ENCODE measurements at regions not wholly inside any gene's neighbourhood (a gene's known extent, or its start where the extent isn't known, plus 50 kb on each side); places are given as distances from the start of the nearest gene placed in this dataset.

DNA sequence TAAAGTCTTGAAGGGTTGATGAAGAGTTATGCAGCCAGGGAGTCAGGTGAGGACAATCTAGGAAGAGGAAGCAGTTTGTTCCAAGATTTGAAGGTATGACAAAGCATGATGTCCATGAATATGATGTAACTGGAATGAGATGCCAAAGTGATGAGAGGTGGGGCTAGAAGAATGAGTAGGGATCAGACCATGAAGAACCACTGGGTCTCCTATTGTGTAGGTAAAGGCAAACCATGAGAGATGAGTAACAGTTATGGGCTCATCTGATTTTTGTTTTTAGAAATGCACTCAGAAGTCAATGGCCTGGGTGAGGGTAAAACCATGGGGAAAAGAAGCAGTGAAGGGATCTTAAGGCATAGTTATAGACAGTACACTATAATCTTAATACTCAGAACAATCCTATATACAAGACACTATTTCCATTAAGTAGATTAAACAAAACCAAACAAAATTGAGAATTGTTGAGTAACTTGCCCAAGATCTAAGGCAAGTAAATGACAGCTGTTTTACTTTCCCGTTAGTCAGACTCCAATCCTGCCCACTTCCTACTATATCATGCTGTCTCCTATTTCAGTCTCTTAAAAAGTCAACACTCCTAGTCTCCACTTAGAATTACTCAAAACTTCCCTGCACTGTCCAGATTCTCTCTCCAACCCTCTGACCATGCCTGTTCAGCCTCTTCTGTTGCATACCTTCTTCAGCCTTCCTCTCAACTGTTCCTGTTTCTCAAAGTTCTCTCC, 393.8 kb upstream of the MEF2C start:
- Mint-ChIP-seq H3K27me3 (ENCODE audit: unreplicated experiment) (no peaks in the 10 kb centered on the region), H3K27ac (ENCODE audit: unreplicated experiment) (no peak overlapping the region), H3K9me3 (ENCODE audit: unreplicated experiment) (peaks cover 6% of the 10 kb centered on the region), H3K36me3 (ENCODE audit: unreplicated experiment) (no peaks in the 10 kb centered on the region), H3K4me3 (ENCODE audit: unreplicated experiment) (no peak overlapping the region), H3K4me1 (ENCODE audit: unreplicated experiment) (peaks cover 17% of the 10 kb centered on the region)
- TF ChIP-seq, protein P1, sequence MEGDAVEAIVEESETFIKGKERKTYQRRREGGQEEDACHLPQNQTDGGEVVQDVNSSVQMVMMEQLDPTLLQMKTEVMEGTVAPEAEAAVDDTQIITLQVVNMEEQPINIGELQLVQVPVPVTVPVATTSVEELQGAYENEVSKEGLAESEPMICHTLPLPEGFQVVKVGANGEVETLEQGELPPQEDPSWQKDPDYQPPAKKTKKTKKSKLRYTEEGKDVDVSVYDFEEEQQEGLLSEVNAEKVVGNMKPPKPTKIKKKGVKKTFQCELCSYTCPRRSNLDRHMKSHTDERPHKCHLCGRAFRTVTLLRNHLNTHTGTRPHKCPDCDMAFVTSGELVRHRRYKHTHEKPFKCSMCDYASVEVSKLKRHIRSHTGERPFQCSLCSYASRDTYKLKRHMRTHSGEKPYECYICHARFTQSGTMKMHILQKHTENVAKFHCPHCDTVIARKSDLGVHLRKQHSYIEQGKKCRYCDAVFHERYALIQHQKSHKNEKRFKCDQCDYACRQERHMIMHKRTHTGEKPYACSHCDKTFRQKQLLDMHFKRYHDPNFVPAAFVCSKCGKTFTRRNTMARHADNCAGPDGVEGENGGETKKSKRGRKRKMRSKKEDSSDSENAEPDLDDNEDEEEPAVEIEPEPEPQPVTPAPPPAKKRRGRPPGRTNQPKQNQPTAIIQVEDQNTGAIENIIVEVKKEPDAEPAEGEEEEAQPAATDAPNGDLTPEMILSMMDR (IDR thresholded peaks at IDR 0.05): no peak
- no peak for DNase-seq (ENCODE audit: extremely low spot score, unreplicated experiment)

DNA sequence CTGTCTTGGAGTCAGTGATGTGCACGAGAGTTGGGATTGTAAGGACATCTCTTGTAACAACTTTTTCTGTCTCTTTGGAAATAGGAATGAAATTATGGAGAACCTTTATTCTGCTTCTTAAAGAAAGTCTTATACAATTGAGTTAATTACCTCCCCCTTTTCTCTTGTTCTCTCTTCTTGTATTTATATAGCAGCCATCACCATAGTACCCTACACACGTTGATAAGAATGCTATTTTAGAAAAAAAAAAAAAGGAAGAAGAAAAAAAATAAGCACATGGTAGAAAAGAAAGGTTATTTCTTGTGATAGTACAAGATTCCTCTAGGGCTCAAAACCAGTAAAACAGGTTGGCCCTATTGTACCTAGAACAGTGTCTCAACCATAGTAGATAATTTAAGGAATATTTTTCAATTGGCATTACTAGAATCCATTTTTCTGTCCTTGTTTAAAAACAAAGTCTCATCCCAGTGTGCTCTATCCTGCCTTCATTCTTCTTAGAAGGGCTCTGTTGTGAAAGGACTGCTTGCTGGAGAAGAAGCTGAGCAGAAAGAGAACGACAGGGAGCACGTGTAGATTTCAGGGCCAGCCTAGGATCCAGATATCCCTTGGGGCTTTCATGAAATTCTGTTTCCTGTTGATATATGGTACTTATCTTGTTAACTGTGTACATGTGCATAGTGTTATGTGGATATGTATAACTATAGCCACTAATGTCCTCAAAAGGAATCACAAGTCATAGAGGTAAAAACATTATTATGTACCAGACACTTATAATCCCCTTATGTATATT, 392.3 kb upstream of the MEF2C start:
- DNase-seq (ENCODE audit: extremely low spot score, unreplicated experiment): no peak
- Mint-ChIP-seq H3K27me3 (ENCODE audit: unreplicated experiment) (no peaks in the 10 kb centered on the region), H3K4me1 (ENCODE audit: unreplicated experiment) (peaks cover 15% of the 10 kb centered on the region), H3K4me3 (ENCODE audit: unreplicated experiment) (no peak overlapping the region), H3K36me3 (ENCODE audit: unreplicated experiment) (no peaks in the 10 kb centered on the region), H3K9me3 (ENCODE audit: unreplicated experiment) (peaks cover 6% of the 10 kb centered on the region), H3K27ac (ENCODE audit: unreplicated experiment) (no peak overlapping the region)
- TF ChIP-seq, protein P1 (IDR thresholded peaks at IDR 0.05): no peak

DNA sequence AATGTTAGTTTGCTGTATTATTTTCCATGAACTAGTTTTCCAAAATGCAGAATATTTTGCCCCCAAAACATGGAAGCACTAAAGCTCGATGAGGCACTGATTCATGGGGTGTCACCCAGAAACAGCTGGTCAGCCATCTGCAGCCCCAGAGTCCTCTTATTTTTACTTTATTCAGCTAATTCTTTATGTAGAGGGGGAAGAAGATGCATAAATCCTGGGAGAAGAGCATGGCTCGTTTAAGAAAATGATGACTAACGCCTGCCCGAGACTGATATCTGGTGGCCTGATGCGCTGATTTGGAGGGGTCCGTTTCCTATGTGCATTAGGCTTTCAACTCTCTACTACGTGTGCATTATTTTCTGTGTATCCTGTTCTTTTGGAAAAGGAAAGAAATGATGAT, 390.3 kb upstream of the MEF2C start:
- TF ChIP-seq, protein P1 (IDR thresholded peaks at IDR 0.05): no peak
- Mint-ChIP-seq H3K27ac (ENCODE audit: unreplicated experiment) (no peak overlapping the region), H3K4me3 (ENCODE audit: unreplicated experiment) (no peak overlapping the region), H3K36me3 (ENCODE audit: unreplicated experiment) (no peaks in the 10 kb centered on the region), H3K4me1 (ENCODE audit: unreplicated experiment) (peaks cover 12% of the 10 kb centered on the region), H3K27me3 (ENCODE audit: unreplicated experiment) (no peaks in the 10 kb centered on the region), H3K9me3 (ENCODE audit: unreplicated experiment) (peaks cover 6% of the 10 kb centered on the region)
- DNase-seq (ENCODE audit: extremely low spot score, unreplicated experiment): no peak

DNA sequence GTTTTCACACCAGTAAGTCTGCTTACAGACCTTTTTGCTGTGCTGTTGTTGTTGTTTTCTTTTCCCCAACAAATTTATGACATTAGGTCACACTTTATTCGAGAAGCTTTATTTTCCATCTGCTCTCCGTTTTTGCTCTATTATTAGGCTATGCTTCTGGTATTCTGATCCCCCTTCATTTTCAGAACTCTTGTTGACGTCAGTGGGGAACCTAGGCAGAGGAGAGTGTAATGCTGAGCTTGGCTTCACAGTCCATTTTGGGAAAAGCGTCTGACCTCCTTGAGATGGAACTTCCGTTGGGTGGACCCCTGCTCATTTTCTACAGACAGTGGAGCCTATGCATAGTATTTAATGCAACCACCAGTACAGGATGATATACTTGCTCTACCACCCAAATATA, 387.9 kb upstream of the MEF2C start:
- no peak for DNase-seq (ENCODE audit: extremely low spot score, unreplicated experiment)
- no peaks in the 10 kb centered on the region for H3K36me3 Mint-ChIP-seq (ENCODE audit: unreplicated experiment)
- no peaks in the 10 kb centered on the region for H3K27me3 Mint-ChIP-seq (ENCODE audit: unreplicated experiment)
- no peaks in the 10 kb centered on the region for H3K9me3 Mint-ChIP-seq (ENCODE audit: unreplicated experiment)
- TF ChIP-seq, protein P1 (IDR thresholded peaks at IDR 0.05): no peak
- H3K4me1 Mint-ChIP-seq (ENCODE audit: unreplicated experiment): peaks cover 7% of the 10 kb centered on the region
- H3K27ac Mint-ChIP-seq (ENCODE audit: unreplicated experiment): no peak overlapping the region
- no peak overlapping the region for H3K4me3 Mint-ChIP-seq (ENCODE audit: unreplicated experiment)

DNA sequence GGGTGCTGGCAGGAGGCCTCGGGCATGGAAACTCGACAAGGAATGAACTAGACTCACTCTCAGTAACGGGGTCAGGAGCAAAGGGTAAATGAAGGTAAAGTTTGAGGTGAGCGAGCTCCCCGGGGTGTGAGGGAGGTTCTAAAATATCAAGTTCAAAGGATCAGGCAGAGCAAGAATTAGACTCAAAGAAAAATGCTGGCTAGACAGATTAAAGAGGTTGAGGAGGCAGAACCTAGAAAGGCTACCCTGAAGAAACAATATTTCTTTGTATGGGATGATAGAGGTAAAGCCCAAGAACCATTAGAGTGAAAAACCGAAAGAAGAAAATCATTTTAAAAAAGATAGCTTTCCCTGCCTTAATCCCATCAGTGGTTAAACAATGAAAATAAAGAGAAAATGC, 386.7 kb upstream of the MEF2C start:
- H3K27me3 Mint-ChIP-seq (ENCODE audit: unreplicated experiment): no peaks in the 10 kb centered on the region
- H3K27ac Mint-ChIP-seq (ENCODE audit: unreplicated experiment): no peak overlapping the region
- no peak overlapping the region for H3K4me3 Mint-ChIP-seq (ENCODE audit: unreplicated experiment)
- H3K4me1 Mint-ChIP-seq (ENCODE audit: unreplicated experiment): peaks cover 16% of the 10 kb centered on the region
- TF ChIP-seq, protein P1 (IDR thresholded peaks at IDR 0.05): no peak
- H3K9me3 Mint-ChIP-seq (ENCODE audit: unreplicated experiment): no peaks in the 10 kb centered on the region
- no peak for DNase-seq (ENCODE audit: extremely low spot score, unreplicated experiment)
- H3K36me3 Mint-ChIP-seq (ENCODE audit: unreplicated experiment): no peaks in the 10 kb centered on the region
